LNCAP (cell line): ENCODE measurements at regions not wholly inside any gene's neighbourhood (a gene's known extent, or its start where the extent isn't known, plus 50 kb on each side); places are given as distances from the start of the nearest gene placed in this dataset.

Experiments
- TF ChIP-seq, protein P1 (sequence below): fragments of 450-650 bp; IDR thresholded peaks from 2 replicates; pipeline ENCODE4 v1.5.1; 2017; ENCODE audit warnings: mild to moderate bottlenecking

DNA sequence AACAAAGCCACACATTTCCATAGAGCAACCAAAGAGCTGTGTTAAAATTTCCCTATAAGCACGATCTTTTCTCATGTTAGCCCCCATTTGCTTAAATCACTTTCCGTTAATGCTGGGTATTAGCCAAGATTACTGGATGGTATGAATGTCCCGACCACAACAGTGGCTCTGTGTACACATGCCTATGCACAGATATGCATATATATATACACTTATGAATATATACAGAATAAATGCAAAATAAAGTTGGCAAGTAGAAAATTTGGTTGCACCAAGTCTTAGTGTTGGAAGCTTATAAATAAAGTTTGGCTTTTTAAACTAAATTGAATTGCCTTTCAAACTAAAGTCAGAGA, 265.9 kb upstream of the ETAA1 start:
- TF ChIP-seq, protein P1, sequence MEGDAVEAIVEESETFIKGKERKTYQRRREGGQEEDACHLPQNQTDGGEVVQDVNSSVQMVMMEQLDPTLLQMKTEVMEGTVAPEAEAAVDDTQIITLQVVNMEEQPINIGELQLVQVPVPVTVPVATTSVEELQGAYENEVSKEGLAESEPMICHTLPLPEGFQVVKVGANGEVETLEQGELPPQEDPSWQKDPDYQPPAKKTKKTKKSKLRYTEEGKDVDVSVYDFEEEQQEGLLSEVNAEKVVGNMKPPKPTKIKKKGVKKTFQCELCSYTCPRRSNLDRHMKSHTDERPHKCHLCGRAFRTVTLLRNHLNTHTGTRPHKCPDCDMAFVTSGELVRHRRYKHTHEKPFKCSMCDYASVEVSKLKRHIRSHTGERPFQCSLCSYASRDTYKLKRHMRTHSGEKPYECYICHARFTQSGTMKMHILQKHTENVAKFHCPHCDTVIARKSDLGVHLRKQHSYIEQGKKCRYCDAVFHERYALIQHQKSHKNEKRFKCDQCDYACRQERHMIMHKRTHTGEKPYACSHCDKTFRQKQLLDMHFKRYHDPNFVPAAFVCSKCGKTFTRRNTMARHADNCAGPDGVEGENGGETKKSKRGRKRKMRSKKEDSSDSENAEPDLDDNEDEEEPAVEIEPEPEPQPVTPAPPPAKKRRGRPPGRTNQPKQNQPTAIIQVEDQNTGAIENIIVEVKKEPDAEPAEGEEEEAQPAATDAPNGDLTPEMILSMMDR, result no peak

DNA sequence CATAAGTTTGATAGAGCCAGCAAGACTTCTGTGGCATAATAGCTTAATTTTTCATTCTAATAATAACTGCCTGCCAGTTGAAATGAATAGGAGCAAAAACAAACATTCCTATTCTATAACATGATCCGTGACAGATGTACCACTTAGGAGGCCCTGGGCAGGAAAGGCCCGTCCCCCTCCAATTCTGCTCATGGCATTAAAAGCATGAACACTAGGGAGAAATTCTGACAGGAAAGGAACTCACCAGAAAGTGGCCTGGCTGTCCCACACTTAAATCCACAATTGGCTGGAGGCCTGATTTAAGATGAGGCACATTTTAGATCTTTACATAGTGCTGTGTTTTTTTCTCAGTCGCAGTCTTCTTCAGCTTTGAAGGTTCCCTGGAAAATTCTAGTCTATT, 261.9 kb upstream of the ETAA1 start:
- TF ChIP-seq, protein P1, result no peak

DNA sequence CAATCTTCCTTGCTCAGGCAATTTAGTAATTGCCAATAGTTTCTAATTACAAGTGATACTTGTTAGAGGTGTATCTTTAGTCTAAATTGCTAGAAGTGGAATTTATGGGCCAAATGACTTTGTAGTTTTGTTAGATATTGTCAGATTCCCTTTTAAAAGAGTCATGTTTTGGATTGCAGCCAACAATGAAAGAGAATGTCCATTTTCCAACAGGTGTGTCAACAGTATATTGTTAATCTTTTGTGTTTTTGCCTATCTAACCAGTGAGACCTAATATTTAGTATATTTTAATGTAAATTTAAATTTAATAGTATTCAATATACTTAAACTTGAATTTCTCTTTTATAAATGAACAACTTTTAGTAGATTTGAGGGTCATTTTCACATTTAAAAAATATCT, 259.4 kb upstream of the ETAA1 start:
- TF ChIP-seq, protein P1, result no peak

DNA sequence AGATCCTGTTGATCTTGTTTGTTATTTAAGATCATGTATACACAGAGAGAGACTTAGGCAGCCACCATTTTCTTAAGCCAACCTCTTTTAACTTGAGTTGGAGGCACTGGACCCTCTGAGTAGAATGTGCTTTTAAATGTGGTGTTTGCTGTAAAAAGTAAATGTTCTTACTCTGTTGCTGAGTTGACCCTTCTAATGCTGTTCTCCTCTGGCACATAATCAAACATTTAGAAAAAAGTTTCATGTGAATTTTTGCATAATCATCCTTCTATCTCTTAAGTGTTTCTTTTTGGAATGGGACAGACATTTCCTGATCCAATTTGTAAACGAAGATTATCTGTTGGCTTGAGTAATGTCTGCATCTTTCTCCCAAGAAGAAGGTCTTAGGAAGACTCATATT, 255.1 kb upstream of the ETAA1 start:
- TF ChIP-seq, protein P1, result no peak

DNA sequence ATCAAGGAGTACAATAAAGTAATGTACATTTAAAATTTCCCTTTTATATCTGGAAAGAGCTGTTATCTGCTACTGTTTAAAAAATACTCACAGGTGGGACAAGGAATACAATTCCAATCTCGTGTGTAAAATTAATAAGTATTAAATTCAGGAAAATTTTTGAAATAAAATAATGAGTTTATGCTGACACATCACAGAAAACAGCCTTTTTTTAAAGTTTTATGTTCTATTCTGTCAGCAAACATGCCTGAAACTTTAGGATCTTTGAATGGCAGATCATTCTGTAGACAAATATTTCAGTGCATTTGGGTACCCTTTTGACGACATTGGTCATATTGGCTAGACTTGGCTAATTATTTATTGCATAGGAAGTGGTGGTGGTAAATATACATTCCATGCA, 254.4 kb upstream of the ETAA1 start:
- TF ChIP-seq, protein P1, result no peak

DNA sequence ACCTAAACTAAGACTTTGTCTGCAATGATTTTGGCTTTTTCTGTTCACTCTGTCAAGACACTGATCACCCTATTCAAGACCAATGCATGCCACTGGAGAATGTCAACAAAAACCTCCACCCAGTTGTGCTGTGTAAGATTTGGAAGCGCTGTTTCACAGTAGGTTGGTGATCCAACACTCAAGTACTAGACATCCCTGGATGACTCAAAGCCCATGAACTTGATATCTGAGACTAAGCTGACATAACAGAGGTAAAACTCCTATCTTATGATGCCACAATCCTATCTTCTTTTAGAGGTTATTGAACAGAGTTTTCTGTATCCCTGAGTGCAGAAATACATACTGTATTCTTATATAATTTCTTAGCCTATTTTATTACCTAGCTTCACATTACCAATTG, 251.3 kb upstream of the ETAA1 start:
- TF ChIP-seq, protein P1, result no peak

DNA sequence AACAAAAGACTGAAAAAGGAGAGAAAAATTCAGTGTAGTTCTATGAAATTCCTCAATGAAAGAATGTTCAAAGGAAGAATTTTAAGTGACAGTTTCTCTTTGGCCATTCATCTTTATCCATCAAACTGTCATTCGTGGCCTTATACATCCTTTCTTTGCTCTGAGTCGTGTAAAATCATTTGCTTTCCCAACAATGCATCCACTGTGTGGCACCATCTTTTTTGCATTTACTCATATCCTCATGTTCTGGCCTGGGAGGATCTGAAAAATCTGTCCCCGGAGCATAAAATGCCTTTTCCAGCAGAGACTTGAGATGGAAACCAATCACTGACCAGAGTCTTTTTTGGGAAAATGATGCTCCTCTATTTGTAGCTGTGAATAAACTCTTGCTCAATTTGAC, 240.3 kb upstream of the ETAA1 start:
- TF ChIP-seq, protein P1, result no peak

DNA sequence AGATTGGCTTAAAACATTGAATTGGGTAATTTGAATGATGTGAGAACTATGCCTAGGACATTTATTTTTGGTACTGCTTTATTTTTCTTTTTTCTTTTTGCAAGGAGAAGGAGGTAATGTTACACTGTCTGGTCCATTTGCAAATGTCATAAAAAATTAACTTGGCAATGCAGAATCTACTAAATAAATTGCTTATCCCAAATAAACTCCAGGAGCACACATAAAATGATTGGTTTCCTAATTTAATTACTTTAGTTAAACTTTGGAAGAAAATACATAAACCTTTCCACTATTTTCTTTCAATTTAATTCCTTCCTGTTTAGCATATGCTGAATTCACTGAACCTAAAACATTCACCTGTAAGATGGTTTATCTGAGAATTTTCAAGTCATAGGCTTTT, 238.4 kb upstream of the ETAA1 start:
- TF ChIP-seq, protein P1, result no peak
